ENCODE measurements at regions not wholly inside any gene's neighbourhood (a gene's known extent, or its start where the extent isn't known, plus 50 kb on each side); places are given as distances from the start of the nearest gene placed in this dataset.

- no peak for TF ChIP-seq MLX (CRISPR knock-in tag; IDR thresholded peaks at IDR 0.05)
Observed at GRCh38 chr11:110894224-110894623, 182.0 kb upstream of the ARHGAP20 start (continued).

GRCh38 chr11:110892741-110893285 lies 180.6 kb upstream of the ARHGAP20 start:
- no peaks in the 10 kb centered on the region for H3K27me3 Mint-ChIP-seq (ENCODE audit: low read depth)
- H3K4me3 Mint-ChIP-seq, result no peak overlapping the region
- ATAC-seq (no peak), DNase-seq (ENCODE audit: low spot score) (no peak)
- TF ChIP-seq ZMAT4 (CRISPR knock-in tag; IDR thresholded peaks at IDR 0.05) (no peak), ZNF219 (CRISPR knock-in tag; IDR thresholded peaks at IDR 0.05; ENCODE audit: borderline replicate concordance) (no peak), FOXP1 (CRISPR knock-in tag; IDR thresholded peaks at IDR 0.05; ENCODE audit: borderline replicate concordance) (no peak), CDX4 (CRISPR knock-in tag; IDR thresholded peaks at IDR 0.05; ENCODE audit: borderline replicate concordance) (no peak), SMAD3 (CRISPR knock-in tag; IDR thresholded peaks at IDR 0.05; ENCODE audit: borderline replicate concordance) (no peak), RORB (CRISPR knock-in tag; IDR thresholded peaks at IDR 0.05) (no peak), ZNF121 (CRISPR knock-in tag; IDR thresholded peaks at IDR 0.05) (no peak), IRF2 (CRISPR knock-in tag; IDR thresholded peaks at IDR 0.05; ENCODE audit: borderline replicate concordance, low read depth) (no peak), FOXP4 (CRISPR knock-in tag; IDR thresholded peaks at IDR 0.05) (no peak)
- H3K27ac Mint-ChIP-seq, result no peak overlapping the region
- H3K4me1 Mint-ChIP-seq, result peaks cover 8% of the 10 kb centered on the region; the same call in 1 of the 2 replicates
- ChIA-PET POLR2A (no interaction called here), CTCF (no interaction called here)
- H3K36me3 Mint-ChIP-seq, result no peaks in the 10 kb centered on the region
- H3K9me3 Mint-ChIP-seq, result 0 out of 2 replicates have a peak, but pooled peaks cover 2% of the 10 kb centered on the region

- POLR2A ChIA-PET, result no interaction called here
- Mint-ChIP-seq H3K27ac (no peak overlapping the region), H3K27me3 (ENCODE audit: low read depth) (no peaks in the 10 kb centered on the region), H3K9me3 (0 out of 2 replicates have a peak, but pooled peaks cover 2% of the 10 kb centered on the region), H3K36me3 (no peaks in the 10 kb centered on the region), H3K4me3 (no peak overlapping the region), H3K4me1 (0 out of 2 replicates have a peak, but pooled peaks cover 6% of the 10 kb centered on the region)
- TF ChIP-seq FOXP1 (CRISPR knock-in tag; IDR thresholded peaks at IDR 0.05; ENCODE audit: borderline replicate concordance), result no peak
- TF ChIP-seq ZBTB43 (CRISPR knock-in tag; IDR thresholded peaks at IDR 0.05), result no peak
- no peak for TF ChIP-seq MYBL2 (CRISPR knock-in tag; IDR thresholded peaks at IDR 0.05)
- TF ChIP-seq TEAD4 (CRISPR knock-in tag; IDR thresholded peaks at IDR 0.05), result no peak
- no peak for TF ChIP-seq ATF3 (CRISPR knock-in tag; conservative IDR thresholded peaks at IDR 0.05)
- no peak for TF ChIP-seq AR (CRISPR knock-in tag; IDR thresholded peaks at IDR 0.05)
- no peak for TF ChIP-seq ZNF532 (CRISPR knock-in tag; IDR thresholded peaks at IDR 0.05; ENCODE audit: borderline replicate concordance)
- TF ChIP-seq CREM (CRISPR knock-in tag; IDR thresholded peaks at IDR 0.05), result no peak
- CTCF ChIA-PET, result no interaction called here
- DNase-seq (ENCODE audit: low spot score) (no peak), ATAC-seq (no peak)
Observed at GRCh38 chr11:110891411-110891810, 179.2 kb upstream of the ARHGAP20 start.
